HCT116 (cell line): ENCODE measurements at regions not wholly inside any gene's neighbourhood (a gene's known extent, or its start where the extent isn't known, plus 50 kb on each side); places are given as distances from the start of the nearest gene placed in this dataset.
A peak's percentile ranks its signal among the peaks of the same experiment; 100 is the strongest.

ENCODE experiments used
- ATAC-seq: fragments of 200-7000 bp; cut with Tn5 transposase; 2 replicates; pipeline ENCODE4 v1.9.1; 2020; ENCODE audit warnings: mild to moderate bottlenecking, moderate library complexity
- BruUV-seq: library from RNA; stranded (reverse); fragments of 400-500 nt; replicated peaks from 2 replicates; lab custom pipeline; 2021; lab: Mats Ljungman, UMichigan
- CTCF ChIA-PET: fragments of 300-600 bp; sonication (Branson Sonifier 250); formaldehyde crosslinking; loops from one replicate; lab custom pipeline; 2021; ENCODE audit warnings: antibody characterized with exemption; lab: Charles Lee
- POLR2A ChIA-PET: fragments of 300-600, 350-600 bp; sonication (Branson Sonifier 250); formaldehyde crosslinking; loops from one replicate; lab custom pipeline; 2021; ENCODE audit warnings: antibody characterized with exemption; lab: Charles Lee
- RAD21 ChIA-PET, 2 experiments: fragments of 300-600 bp; sonication (Branson Sonifier 250); formaldehyde crosslinking; loops; one replicate each; lab custom pipeline; 2023; ENCODE audit warnings: low total read pairs in 2 of 2; ENCODE audit not compliant: uncharacterized antibody in 2 of 2, unreplicated experiment in 2 of 2, low non-redundant PET in 1 of 2; lab: Charles Lee
- DNase-seq: peaks from one replicate; pipeline ENCODE4 v3.0.0-alpha.2; 2010; ENCODE audit warnings: low read depth, low spot score
- H2AFZ ChIP-seq: fragments of 200-600 bp; shearing (Covaris generic), sonication (generic); 2 replicates; pipeline ENCODE4 v1.6.1; 2017; ENCODE audit warnings: low read depth, mixed run types, mixed read lengths, antibody characterized with exemption, low read length; ENCODE audit not compliant: poor library complexity, severe bottlenecking
- H3K27ac ChIP-seq: 2 replicates; pipeline ENCODE4 v1.5.1; 2012; ENCODE audit warnings: low read depth, low read length
- H3K27me3 ChIP-seq: fragments of 200-600 bp; sonication (generic); 2 replicates; pipeline ENCODE4 v1.6.1; 2016; ENCODE audit warnings: mixed run types, low read length, mixed read lengths; ENCODE audit not compliant: insufficient read depth
- H3K36me3 ChIP-seq, 2 experiments: fragments of 200-500 bp in 1 of 2; fragments of 200-600 bp in 1 of 2; sonication (Bioruptor generic) in 1 of 2; sonication (generic) in 1 of 2; 2 replicates each; pipeline versions ENCODE4 v1.5.1 to v1.6.1; 2014 to 2016; ENCODE audit warnings: low read length in 2 of 2, inconsistent platforms in 1 of 2, mixed read lengths in 1 of 2, mixed run types in 1 of 2; ENCODE audit not compliant: insufficient read depth in 2 of 2, control insufficient read depth in 1 of 2
- H3K4me1 ChIP-seq, 2 experiments: fragments of 200-600 bp in 1 of 2; sonication (generic) in 1 of 2; 2 replicates each; pipeline versions ENCODE4 v1.5.1 to v1.6.1; 2012 to 2017; ENCODE audit warnings: low read length in 2 of 2, inconsistent platforms in 1 of 2, mild to moderate bottlenecking in 1 of 2, mixed read lengths in 1 of 2, mixed run types in 1 of 2, moderate library complexity in 1 of 2; ENCODE audit not compliant: insufficient read depth in 2 of 2, control insufficient read depth in 1 of 2
- H3K4me2 ChIP-seq: fragments of 200-600 bp; sonication (generic); 2 replicates; pipeline ENCODE4 v1.6.1; 2017; ENCODE audit warnings: mixed run types, low read length, mixed read lengths
- H3K4me3 ChIP-seq, 2 experiments: fragments of 200-600 bp in 1 of 2; sonication (generic) in 1 of 2; replicated peaks in 1 of 2; 2 replicates each; pipeline ENCODE4 v1.5.1; 2011 to 2016; ENCODE audit warnings: low read length in 2 of 2, control low read depth in 1 of 2, low read depth in 1 of 2, mild to moderate bottlenecking in 1 of 2, mixed read lengths in 1 of 2, mixed run types in 1 of 2
- H3K79me2 ChIP-seq: fragments of 200-600 bp; sonication (generic); 2 replicates; pipeline ENCODE4 v1.6.1; 2017; ENCODE audit warnings: mild to moderate bottlenecking, mixed run types, low read length, moderate library complexity, mixed read lengths; ENCODE audit not compliant: insufficient read depth
- H3K9ac ChIP-seq: fragments of 200-600 bp; sonication (generic); 2 replicates; pipeline ENCODE4 v1.6.1; 2016; ENCODE audit warnings: low read length, mixed read lengths
- H3K9me2 ChIP-seq: fragments of 200-600 bp; sonication (generic), shearing (Covaris generic); 2 replicates; pipeline ENCODE4 v1.6.1; 2017; ENCODE audit warnings: mixed run types, mild to moderate bottlenecking, moderate library complexity; ENCODE audit not compliant: insufficient read depth
- H3K9me3 ChIP-seq, 2 experiments: fragments of 200-500 bp in 1 of 2; fragments of 200-600 bp in 1 of 2; sonication (Bioruptor generic) in 1 of 2; sonication (generic) in 1 of 2; 2 replicates each; pipeline ENCODE4 v1.6.1; 2014 to 2017; ENCODE audit warnings: low read length in 2 of 2, mixed read lengths in 2 of 2, inconsistent platforms in 1 of 2, low read depth in 1 of 2, mild to moderate bottlenecking in 1 of 2, mixed run types in 1 of 2, moderate library complexity in 1 of 2; ENCODE audit not compliant: control insufficient read depth in 1 of 2, insufficient read depth in 1 of 2
- H4K20me1 ChIP-seq: fragments of 200-600 bp; sonication (generic), shearing (Covaris generic); 2 replicates; pipeline ENCODE4 v1.6.1; 2017; ENCODE audit warnings: mixed run types, mild to moderate bottlenecking, moderate library complexity; ENCODE audit not compliant: insufficient read depth
- CTCF ChIP-seq, 3 experiments: fragments of 200-600 bp in 1 of 3; sonication (generic) in 1 of 3; IDR thresholded peaks in 2 of 3; conservative IDR thresholded peaks in 1 of 3; 2 replicates each; pipeline ENCODE4 v1.5.1; 2012 to 2017; ENCODE audit warnings: low read depth in 2 of 3, low read length in 2 of 3, antibody characterized with exemption in 1 of 3, borderline replicate concordance in 1 of 3, control low read depth in 1 of 3, mild to moderate bottlenecking in 1 of 3, mixed read lengths in 1 of 3, mixed run types in 1 of 3, moderate library complexity in 1 of 3; ENCODE audit not compliant: insufficient read depth in 1 of 3
- EGR1 ChIP-seq: IDR thresholded peaks from 2 replicates; pipeline ENCODE4 v1.6.1; 2012; ENCODE audit warnings: low read depth
- EZH2phosphoT487 ChIP-seq: fragments of 200-600 bp; IDR thresholded peaks from 2 replicates; pipeline ENCODE4 v1.6.1; 2018; ENCODE audit warnings: antibody characterized with exemption, borderline replicate concordance
- FOSL1 ChIP-seq: IDR thresholded peaks from 2 replicates; pipeline ENCODE4 v1.6.1; 2012; ENCODE audit warnings: low read depth
- JUND ChIP-seq: IDR thresholded peaks from 2 replicates; pipeline ENCODE4 v1.6.1; 2012
- MAX ChIP-seq: IDR thresholded peaks from 2 replicates; pipeline ENCODE4 v1.6.1; 2012
- REST ChIP-seq: IDR thresholded peaks from 2 replicates; pipeline ENCODE4 v1.6.1; 2012; ENCODE audit warnings: low read depth
- SIN3A ChIP-seq: IDR thresholded peaks from 2 replicates; pipeline ENCODE4 v1.6.1; 2012; ENCODE audit warnings: low read depth
- YY1 ChIP-seq: IDR thresholded peaks from 2 replicates; pipeline ENCODE4 v1.6.1; 2011; ENCODE audit warnings: low read length, low read depth, moderate library complexity, mild to moderate bottlenecking; ENCODE audit not compliant: insufficient replicate concordance; ENCODE audit errors: extremely low read depth
- ZFX ChIP-seq: fragments of 450-650 bp; IDR thresholded peaks from 2 replicates; pipeline ENCODE4 v1.6.1; 2017
- ZNF274 ChIP-seq: fragments of 200-500 bp; sonication (Bioruptor generic); IDR thresholded peaks from 2 replicates; pipeline ENCODE4 v1.6.1; 2014; ENCODE audit warnings: mild to moderate bottlenecking, low read depth, low read length, inconsistent platforms
- intact Hi-C: fragments of 100-400 bp; cut with micrococcal nuclease; formaldehyde crosslinking; loops from 2 replicates; pipeline ENCODE4 v1.10.0; 2022
- TF ChIP-seq, protein P1 (sequence below): IDR thresholded peaks from 2 replicates; pipeline ENCODE4 v1.6.1; 2012
- TF ChIP-seq, protein P2 (sequence below): IDR thresholded peaks from 2 replicates; pipeline ENCODE4 v1.6.1; 2011; ENCODE audit warnings: mild to moderate bottlenecking, low read length, moderate library complexity; ENCODE audit not compliant: insufficient replicate concordance; ENCODE audit errors: extremely low read depth

- Histone ChIP-seq H3K9me2 (no peaks in the 10 kb centered on the region), H3K4me3 (no peak overlapping the region), H3K27ac (no peak overlapping the region), H3K4me2 (no peak overlapping the region), H3K79me2 (no peaks in the 10 kb centered on the region), H2AFZ (no peak overlapping the region), H3K27me3 (no peaks in the 10 kb centered on the region), H3K36me3 (no peaks in the 10 kb centered on the region), H3K9me3 (no peaks in the 10 kb centered on the region), H3K4me1 (no peaks in the 10 kb centered on the region), H3K9ac (no peak overlapping the region), H4K20me1 (no peaks in the 10 kb centered on the region)
- BruUV-seq, result no TSS peak
- DNase-seq, result no peak
- CTCF ChIA-PET, result no interaction called here
- no peak for TF ChIP-seq ZNF274
- no peak for TF ChIP-seq JUND
- TF ChIP-seq ZFX, result no peak
- no peak for TF ChIP-seq FOSL1
- ATAC-seq, result no peak
- RAD21 ChIA-PET, result no interaction called here
- POLR2A ChIA-PET, result no interaction called here
- intact Hi-C loops, result no loop called here
Measured at GRCh38 chr1:217313096-217313495, 317.8 kb downstream of the GPATCH2 start.

- RAD21 ChIA-PET, result no interaction called here
- DNase-seq (no peak), ATAC-seq (peak; percentile 61; the same call in 1 of the 2 replicates)
- TF ChIP-seq SIN3A (no peak), YY1 (no peak), MAX (no peak), REST (no peak), EZH2phosphoT487 (no peak), CTCF (IDR thresholded peaks at IDR 0.05 in 2 of 3, conservative IDR thresholded peaks at IDR 0.05 in 1 of 3; ENCODE audit: borderline replicate concordance in 1 of 3, insufficient read depth in 1 of 3, low read depth in 2 of 3, low read length in 2 of 3) (peak; percentile 3 to 27 (median 8); a peak in 2 of 6 replicates), EGR1 (no peak)
- TF ChIP-seq, protein P1, sequence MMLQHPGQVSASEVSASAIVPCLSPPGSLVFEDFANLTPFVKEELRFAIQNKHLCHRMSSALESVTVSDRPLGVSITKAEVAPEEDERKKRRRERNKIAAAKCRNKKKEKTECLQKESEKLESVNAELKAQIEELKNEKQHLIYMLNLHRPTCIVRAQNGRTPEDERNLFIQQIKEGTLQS, result no peak
- TF ChIP-seq, protein P2, sequence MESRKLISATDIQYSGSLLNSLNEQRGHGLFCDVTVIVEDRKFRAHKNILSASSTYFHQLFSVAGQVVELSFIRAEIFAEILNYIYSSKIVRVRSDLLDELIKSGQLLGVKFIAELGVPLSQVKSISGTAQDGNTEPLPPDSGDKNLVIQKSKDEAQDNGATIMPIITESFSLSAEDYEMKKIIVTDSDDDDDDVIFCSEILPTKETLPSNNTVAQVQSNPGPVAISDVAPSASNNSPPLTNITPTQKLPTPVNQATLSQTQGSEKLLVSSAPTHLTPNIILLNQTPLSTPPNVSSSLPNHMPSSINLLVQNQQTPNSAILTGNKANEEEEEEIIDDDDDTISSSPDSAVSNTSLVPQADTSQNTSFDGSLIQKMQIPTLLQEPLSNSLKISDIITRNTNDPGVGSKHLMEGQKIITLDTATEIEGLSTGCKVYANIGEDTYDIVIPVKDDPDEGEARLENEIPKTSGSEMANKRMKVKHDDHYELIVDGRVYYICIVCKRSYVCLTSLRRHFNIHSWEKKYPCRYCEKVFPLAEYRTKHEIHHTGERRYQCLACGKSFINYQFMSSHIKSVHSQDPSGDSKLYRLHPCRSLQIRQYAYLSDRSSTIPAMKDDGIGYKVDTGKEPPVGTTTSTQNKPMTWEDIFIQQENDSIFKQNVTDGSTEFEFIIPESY, result no peak
Measured at GRCh38 chr1:217311766-217312165, 319.1 kb downstream of the GPATCH2 start.

More at GRCh38 chr1:217311766-217312165, 319.1 kb downstream of the GPATCH2 start:
- H3K4me2 ChIP-seq, result no peak overlapping the region
- no peaks in the 10 kb centered on the region for H3K9me3 ChIP-seq
- no peak overlapping the region for H3K27ac ChIP-seq
- H3K36me3 ChIP-seq, result no peaks in the 10 kb centered on the region
- intact Hi-C loops, result loop anchor here (1.0 kb wide), 1 partner anchor 42 kb away; no protein-coding TSS in a partner anchor
- no peaks in the 10 kb centered on the region for H3K27me3 ChIP-seq
- no peaks in the 10 kb centered on the region for H3K4me1 ChIP-seq
- no peak overlapping the region for H3K4me3 ChIP-seq
- CTCF ChIA-PET, result no interaction called here
- no peaks in the 10 kb centered on the region for H3K9me2 ChIP-seq
- no peaks in the 10 kb centered on the region for H4K20me1 ChIP-seq
- no peak overlapping the region for H3K9ac ChIP-seq
- no peak overlapping the region for H2AFZ ChIP-seq
- POLR2A ChIA-PET, result no interaction called here
- no TSS peak for BruUV-seq
- H3K79me2 ChIP-seq, result no peaks in the 10 kb centered on the region
